ENCODE measurements at regions not wholly inside any gene's neighbourhood (a gene's known extent, or its start where the extent isn't known, plus 50 kb on each side); places are given as distances from the start of the nearest gene placed in this dataset.
"Not testable (repeated sequence)": the region's sequence is repeated elsewhere in the genome, so short reads cannot be mapped to it uniquely, and the experiment has no call there.

DNA sequence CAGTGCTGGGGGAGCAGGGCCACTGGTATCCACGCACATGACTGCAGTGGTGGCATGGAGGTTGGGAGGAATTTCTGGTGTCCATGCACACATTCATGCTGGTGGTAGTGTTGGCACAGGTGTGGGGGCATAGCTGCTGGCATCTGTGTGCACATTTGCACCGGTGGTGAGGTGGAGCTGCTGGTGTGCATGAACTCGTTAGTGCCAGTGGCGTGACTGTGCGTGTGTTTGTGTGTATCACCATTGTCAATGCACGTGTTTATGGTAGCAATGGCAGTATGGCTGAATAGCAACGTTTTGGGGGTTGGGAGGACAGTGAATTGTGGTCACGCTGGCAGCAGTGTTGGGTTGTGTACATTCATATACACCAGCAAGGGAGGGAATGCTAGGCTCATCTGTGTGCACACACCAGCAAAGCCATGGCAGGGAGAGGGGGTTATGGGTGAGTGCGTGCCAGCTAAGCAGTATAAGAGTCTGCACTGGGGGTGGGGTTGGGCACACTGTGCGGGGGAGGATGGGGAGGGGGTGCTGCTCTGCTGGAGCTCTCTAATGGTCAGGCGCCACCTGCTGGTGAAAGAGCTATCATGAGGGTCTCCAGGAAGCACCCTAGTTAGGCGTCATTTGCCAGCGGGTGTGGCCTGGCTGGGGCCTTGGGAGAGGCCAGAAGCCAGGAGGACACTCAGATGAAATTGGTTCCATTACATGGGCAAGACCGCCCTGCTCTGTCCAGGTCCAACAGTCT lies 626.1 kb upstream of the ID4 start:
- no peak overlapping the region for H3K9ac ChIP-seq (ENCODE audit: low read depth in 2 of 2, low read length in 2 of 2)
- no peaks in the 10 kb centered on the region for H3K9me3 ChIP-seq
- H3K27me3 ChIP-seq = no peaks in the 10 kb centered on the region

GRCh38 chr6:19214231-19214630 lies 622.9 kb upstream of the ID4 start:
- no peak for DNase-seq
- Histone ChIP-seq H3K36me3 (no peaks in the 10 kb centered on the region), H3K27ac (no peak overlapping the region), H3K9ac (ENCODE audit: low read depth in 2 of 2, low read length in 2 of 2) (no peak overlapping the region), H3K9me3 (no peaks in the 10 kb centered on the region), H3K4me1 (no peaks in the 10 kb centered on the region), H3K4me3 (no peak overlapping the region), H3K27me3 (no peaks in the 10 kb centered on the region)
- TF ChIP-seq CTCF (IDR thresholded peaks at IDR 0.05) = no peak
- intact Hi-C loops (cut with DNase I) = no loop called here

More for the DNA sequence above, 626.1 kb upstream of the ID4 start:
- Histone ChIP-seq H3K4me3 (no peak overlapping the region), H3K4me1 (no peaks in the 10 kb centered on the region), H3K36me3 (no peaks in the 10 kb centered on the region), H3K27ac (no peak overlapping the region)
- TF ChIP-seq CTCF (IDR thresholded peaks at IDR 0.05) = no peak
- intact Hi-C loops (cut with DNase I) = no loop called here
- DNase-seq = no peak

- intact Hi-C loops (cut with DNase I) = no loop called here
- H3K9ac ChIP-seq (ENCODE audit: low read depth in 2 of 2, low read length in 2 of 2) = no peak overlapping the region
- no peaks in the 10 kb centered on the region for H3K9me3 ChIP-seq
- no peak overlapping the region for H3K27ac ChIP-seq
- no peaks in the 10 kb centered on the region for H3K4me1 ChIP-seq
- no peaks in the 10 kb centered on the region for H3K27me3 ChIP-seq
- H3K36me3 ChIP-seq = no peaks in the 10 kb centered on the region
- no peak overlapping the region for H3K4me3 ChIP-seq
- DNase-seq = no peak
- no peak for TF ChIP-seq CTCF (IDR thresholded peaks at IDR 0.05)
These were observed 617.2 kb upstream of the ID4 start for GRCh38 chr6:19219931-19220330.

GRCh38 chr6:19231878-19232561 lies 605.1 kb upstream of the ID4 start:
- Histone ChIP-seq H3K27ac (no peak overlapping the region), H3K9ac (ENCODE audit: low read depth in 2 of 2, low read length in 2 of 2) (no peak overlapping the region), H3K4me3 (no peak overlapping the region), H3K36me3 (no peaks in the 10 kb centered on the region), H3K4me1 (no peaks in the 10 kb centered on the region), H3K9me3 (no peaks in the 10 kb centered on the region), H3K27me3 (no peaks in the 10 kb centered on the region)
- no peak for DNase-seq
- intact Hi-C loops (cut with DNase I) = no loop called here
- no peak for TF ChIP-seq CTCF (IDR thresholded peaks at IDR 0.05)

DNA sequence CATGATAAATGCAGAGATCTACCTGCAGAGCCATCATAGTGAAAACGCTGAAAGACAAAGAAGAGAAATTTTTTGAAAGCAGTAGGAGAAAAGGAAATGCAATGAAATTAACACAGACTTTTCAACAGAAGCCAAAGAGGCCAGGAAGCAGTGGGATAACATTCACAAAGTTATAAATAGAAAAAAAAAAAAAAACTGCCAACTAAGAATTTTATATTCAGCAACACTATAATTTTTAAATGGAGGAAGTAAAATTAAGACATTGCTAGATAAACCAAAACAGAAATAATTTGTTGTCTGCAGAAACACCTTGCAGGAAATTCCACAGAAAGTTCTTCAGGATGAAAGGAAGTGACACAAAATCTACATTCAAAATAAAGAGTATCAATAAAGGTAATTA lies 591.5 kb upstream of the ID4 start:
- no peak overlapping the region for H3K4me3 ChIP-seq
- intact Hi-C loops (cut with DNase I) = no loop called here
- no peaks in the 10 kb centered on the region for H3K36me3 ChIP-seq
- H3K27me3 ChIP-seq = no peaks in the 10 kb centered on the region
- DNase-seq = no peak
- H3K9me3 ChIP-seq = no peaks in the 10 kb centered on the region
- no peak for TF ChIP-seq CTCF (IDR thresholded peaks at IDR 0.05)
- no peak overlapping the region for H3K9ac ChIP-seq (ENCODE audit: low read depth in 2 of 2, low read length in 2 of 2)
- H3K27ac ChIP-seq = no peak overlapping the region
- H3K4me1 ChIP-seq = no peaks in the 10 kb centered on the region

- H3K27ac ChIP-seq; H3K9me3 ChIP-seq; intact Hi-C loops (cut with DNase I); DNase-seq; H3K4me3 ChIP-seq; H3K36me3 ChIP-seq; H3K4me1 ChIP-seq; H3K9ac ChIP-seq (ENCODE audit: low read depth in 2 of 2, low read length in 2 of 2); H3K27me3 ChIP-seq: not testable (repeated sequence)
These were observed 590.0 kb upstream of the ID4 start for GRCh38 chr6:19247181-19247580.

DNA sequence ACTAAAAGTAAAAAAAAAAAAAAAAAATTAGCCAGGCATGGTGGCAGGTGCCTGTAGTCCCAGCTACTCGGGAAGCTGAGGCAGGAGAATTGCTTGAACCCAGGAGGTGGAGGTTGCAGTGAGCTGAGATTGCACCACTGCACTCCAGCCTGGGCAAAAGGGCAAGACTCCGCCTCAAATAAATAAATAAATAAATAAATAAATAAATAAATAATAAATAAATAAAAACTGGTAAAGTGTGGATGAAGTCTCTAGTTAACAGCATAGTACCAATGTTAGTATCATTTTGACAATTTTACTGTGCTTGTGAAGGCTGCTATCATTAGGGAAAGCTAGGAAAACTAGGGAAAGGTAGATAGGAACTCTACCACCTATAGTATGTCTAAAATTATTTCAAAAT lies 581.0 kb upstream of the ID4 start:
- H3K27ac ChIP-seq; H3K36me3 ChIP-seq; H3K9ac ChIP-seq (ENCODE audit: low read depth in 2 of 2, low read length in 2 of 2); H3K9me3 ChIP-seq; H3K4me3 ChIP-seq; DNase-seq; H3K4me1 ChIP-seq; intact Hi-C loops (cut with DNase I); H3K27me3 ChIP-seq: not testable (repeated sequence)
